ENCODE measurements at regions not wholly inside any gene's neighbourhood (a gene's known extent, or its start where the extent isn't known, plus 50 kb on each side); places are given as distances from the start of the nearest gene placed in this dataset.

DNA sequence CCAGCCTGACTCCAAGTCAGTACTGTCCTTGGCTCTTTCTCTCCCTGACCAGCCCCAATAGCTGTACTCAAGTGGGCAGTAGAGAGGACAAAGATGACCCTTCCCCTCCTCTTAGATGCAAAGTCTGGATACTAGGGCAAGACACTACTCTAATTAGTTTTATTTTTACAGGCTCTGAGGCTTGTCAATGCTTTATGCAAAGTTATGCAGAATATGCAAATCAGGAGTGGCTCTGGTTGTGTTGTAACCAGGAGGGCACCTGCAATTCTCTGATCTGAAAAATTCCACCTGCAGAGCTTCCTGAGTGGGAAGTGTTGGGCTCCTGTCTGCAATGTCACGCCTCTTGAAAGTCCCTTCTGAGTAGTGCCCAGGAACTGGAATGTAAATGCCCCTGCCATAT is 201.5 kb downstream of the RGS3 start:
- TF ChIP-seq, protein P1, sequence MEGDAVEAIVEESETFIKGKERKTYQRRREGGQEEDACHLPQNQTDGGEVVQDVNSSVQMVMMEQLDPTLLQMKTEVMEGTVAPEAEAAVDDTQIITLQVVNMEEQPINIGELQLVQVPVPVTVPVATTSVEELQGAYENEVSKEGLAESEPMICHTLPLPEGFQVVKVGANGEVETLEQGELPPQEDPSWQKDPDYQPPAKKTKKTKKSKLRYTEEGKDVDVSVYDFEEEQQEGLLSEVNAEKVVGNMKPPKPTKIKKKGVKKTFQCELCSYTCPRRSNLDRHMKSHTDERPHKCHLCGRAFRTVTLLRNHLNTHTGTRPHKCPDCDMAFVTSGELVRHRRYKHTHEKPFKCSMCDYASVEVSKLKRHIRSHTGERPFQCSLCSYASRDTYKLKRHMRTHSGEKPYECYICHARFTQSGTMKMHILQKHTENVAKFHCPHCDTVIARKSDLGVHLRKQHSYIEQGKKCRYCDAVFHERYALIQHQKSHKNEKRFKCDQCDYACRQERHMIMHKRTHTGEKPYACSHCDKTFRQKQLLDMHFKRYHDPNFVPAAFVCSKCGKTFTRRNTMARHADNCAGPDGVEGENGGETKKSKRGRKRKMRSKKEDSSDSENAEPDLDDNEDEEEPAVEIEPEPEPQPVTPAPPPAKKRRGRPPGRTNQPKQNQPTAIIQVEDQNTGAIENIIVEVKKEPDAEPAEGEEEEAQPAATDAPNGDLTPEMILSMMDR (IDR thresholded peaks at IDR 0.05), result no peak
- TF ChIP-seq POLR2A (IDR thresholded peaks at IDR 0.05), result no peak
